CD14-positive monocyte (primary cell): ENCODE measurements at regions not wholly inside any gene's neighbourhood (a gene's known extent, or its start where the extent isn't known, plus 50 kb on each side); places are given as distances from the start of the nearest gene placed in this dataset.

Experiments
- DNase-seq, 3 donors: peaks; one replicate each; pipeline ENCODE4 v3.0.0-alpha.2; 2011 to 2022
- H2AFZ ChIP-seq: 2 replicates; pipeline ENCODE4 v1.6.0; 2012; ENCODE audit warnings: mild to moderate bottlenecking, low read depth, low read length, inconsistent platforms; ENCODE audit not compliant: insufficient read depth, poor library complexity, severe bottlenecking
- H3K27ac ChIP-seq, 2 donors: 1 replicate in 1 of 2; 2 replicates in 1 of 2; pipeline ENCODE4 v1.5.1; 2012 to 2013; ENCODE audit warnings: low read length in 2 of 2, control low read depth in 1 of 2, inconsistent platforms in 1 of 2, low read depth in 1 of 2, mild to moderate bottlenecking in 1 of 2
- H3K27me3 ChIP-seq, 2 donors: one replicate each; pipeline versions ENCODE4 v1.6.0 to v1.6.1; 2011 to 2013; ENCODE audit warnings: low read length in 2 of 2; ENCODE audit not compliant: control insufficient read depth in 2 of 2, insufficient read depth in 2 of 2
- H3K36me3 ChIP-seq, 2 donors: replicated peaks in 1 of 2; 1 replicate in 1 of 2; 2 replicates in 1 of 2; pipeline versions ENCODE4 v1.5.1 to v1.6.1; 2012 to 2013; ENCODE audit warnings: low read length in 2 of 2, control low read depth in 1 of 2, inconsistent platforms in 1 of 2, mild to moderate bottlenecking in 1 of 2; ENCODE audit not compliant: insufficient read depth in 2 of 2, control insufficient read depth in 1 of 2
- H3K4me1 ChIP-seq, 2 donors: 1 replicate in 1 of 2; 2 replicates in 1 of 2; pipeline versions ENCODE4 v1.5.1 to v1.6.1; 2012 to 2013; ENCODE audit warnings: low read length in 2 of 2, control low read depth in 1 of 2, inconsistent platforms in 1 of 2, mild to moderate bottlenecking in 1 of 2, moderate library complexity in 1 of 2; ENCODE audit not compliant: insufficient read depth in 2 of 2, control insufficient read depth in 1 of 2
- H3K4me2 ChIP-seq: replicated peaks from 2 replicates; pipeline ENCODE3; 2012; ENCODE audit warnings: low read length, moderate library complexity, mild to moderate bottlenecking; ENCODE audit not compliant: poor library complexity, severe bottlenecking; ENCODE audit errors: extremely low read depth
- H3K4me3 ChIP-seq, 3 experiments: fragments of 200-600 bp in 1 of 3; sonication (generic) in 1 of 3; replicated peaks in 1 of 3; 1 replicate in 2 of 3; 2 replicates in 1 of 3; pipeline ENCODE4 v1.5.1; 2011 to 2013; ENCODE audit warnings: low read length in 3 of 3, mild to moderate bottlenecking in 3 of 3, control low read depth in 2 of 3, low read depth in 2 of 3, inconsistent platforms in 1 of 3, moderate library complexity in 1 of 3
- H3K79me2 ChIP-seq: 2 replicates; pipeline ENCODE4 v1.6.0; 2012; ENCODE audit warnings: mild to moderate bottlenecking, control low read depth, inconsistent platforms, low read length, moderate library complexity; ENCODE audit not compliant: insufficient read depth
- H3K9ac ChIP-seq: 2 replicates; pipeline ENCODE4 v1.6.0; 2017; ENCODE audit warnings: low read length, mild to moderate bottlenecking; ENCODE audit not compliant: insufficient read depth, poor library complexity, severe bottlenecking
- H3K9me3 ChIP-seq, 2 donors: replicated peaks in 1 of 2; 1 replicate in 1 of 2; 2 replicates in 1 of 2; pipeline versions ENCODE4 v1.5.1 to v1.6.1; 2012 to 2013; ENCODE audit warnings: low read length in 2 of 2, control low read depth in 1 of 2; ENCODE audit not compliant: control insufficient read depth in 1 of 2, insufficient read depth in 1 of 2
- H4K20me1 ChIP-seq: 2 replicates; pipeline ENCODE4 v1.6.0; 2012; ENCODE audit warnings: mild to moderate bottlenecking, low read length, control low read depth, moderate library complexity; ENCODE audit not compliant: insufficient read depth
- H3K27ac Mint-ChIP-seq, 7 donors: one replicate each; pipeline ENCODE4 v1.8.0; 2020; ENCODE audit warnings: mild to moderate bottlenecking in 7 of 7, mixed read lengths in 7 of 7, moderate library complexity in 6 of 7, inconsistent platforms in 2 of 7
- H3K27me3 Mint-ChIP-seq, 3 donors: one replicate each; pipeline ENCODE4 v1.8.0; 2021 to 2022; ENCODE audit warnings: low read depth in 3 of 3, mild to moderate bottlenecking in 3 of 3, mixed read lengths in 3 of 3, moderate library complexity in 3 of 3, inconsistent platforms in 1 of 3
- H3K36me3 Mint-ChIP-seq, 2 donors: one replicate each; pipeline ENCODE4 v1.8.0; 2020; ENCODE audit warnings: mixed read lengths in 2 of 2, inconsistent platforms in 1 of 2, mild to moderate bottlenecking in 1 of 2
- H3K4me1 Mint-ChIP-seq: one replicate; pipeline ENCODE4 v1.8.0; 2020; ENCODE audit warnings: mild to moderate bottlenecking, mixed read lengths
- H3K4me3 Mint-ChIP-seq, 2 donors: one replicate each; pipeline ENCODE4 v1.8.0; 2020; ENCODE audit warnings: mild to moderate bottlenecking in 2 of 2, mixed read lengths in 2 of 2, moderate library complexity in 1 of 2
- H3K9me3 Mint-ChIP-seq, 7 donors: one replicate each; pipeline ENCODE4 v1.8.0; 2020 to 2022; ENCODE audit warnings: mixed read lengths in 7 of 7, mild to moderate bottlenecking in 6 of 7, moderate library complexity in 6 of 7, inconsistent platforms in 2 of 7
- WGBS: methylation state at CpG from one replicate; pipeline ENCODE4 v1.1.5; 2013; ENCODE audit warnings: missing lambda C conversion rate; ENCODE audit not compliant: insufficient coverage; 5-methylcytosine and 5-hydroxymethylcytosine counted together
- intact Hi-C, 2 donors: fragments of 100-400 bp; cut with micrococcal nuclease; formaldehyde crosslinking; loops; one replicate each; pipeline versions ENCODE4 v1.15.0 to v1.15.1; 2023
- TF ChIP-seq, protein P1 (sequence below): fragments of 200-600 bp; IDR thresholded peaks from one replicate; pipeline ENCODE4 v1.8.0; 2022; ENCODE audit warnings: antibody characterized with exemption, mild to moderate bottlenecking

DNA sequence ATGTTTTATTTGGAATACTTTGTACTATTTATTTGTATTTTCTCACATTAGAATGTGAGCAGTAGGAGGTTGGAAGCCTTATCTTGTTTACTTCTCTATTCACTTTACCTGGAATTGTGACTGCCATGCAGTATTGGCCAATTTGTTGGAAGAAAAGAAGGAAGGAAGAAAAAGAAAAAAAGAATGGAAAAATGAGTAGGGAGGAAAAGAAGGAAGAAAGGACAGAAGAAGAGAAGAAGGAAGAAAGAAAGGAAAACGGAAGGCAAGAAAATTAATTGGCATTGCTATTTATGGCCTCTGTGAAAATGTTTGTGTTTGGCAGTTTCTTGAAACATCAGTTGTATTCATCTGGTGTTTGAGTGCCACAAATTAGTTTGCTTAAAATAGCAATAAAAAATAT is 575.2 kb upstream of the ZNF608 start:
- no peaks in the 10 kb centered on the region for H3K79me2 ChIP-seq
- H4K20me1 ChIP-seq = no peaks in the 10 kb centered on the region
- intact Hi-C loops = no loop called here
- no peak overlapping the region for H3K4me3 ChIP-seq
- H3K9me3 Mint-ChIP-seq = peaks cover 0 to 3% (median 0%) of the 10 kb centered on the region in 7 donors
- no peak for DNase-seq
- no peak overlapping the region for H3K4me2 ChIP-seq
- H3K9ac ChIP-seq = no peak overlapping the region
- 100% methylated on average over 1 of the region's 1 CpG for WGBS
- peaks cover 0 to 1% (median 1%) of the 10 kb centered on the region in 3 donors for H3K27me3 Mint-ChIP-seq
- no peak overlapping the region for H2AFZ ChIP-seq
- H3K4me1 ChIP-seq = no peaks in the 10 kb centered on the region
- no peak overlapping the region for H3K27ac ChIP-seq
- no peaks in the 10 kb centered on the region for H3K36me3 ChIP-seq
- H3K36me3 Mint-ChIP-seq = no peaks in the 10 kb centered on the region
- no peak overlapping the region for H3K4me3 Mint-ChIP-seq
- no peaks in the 10 kb centered on the region for H3K9me3 ChIP-seq
- H3K27ac Mint-ChIP-seq = no peak overlapping the region
- TF ChIP-seq, protein P1, sequence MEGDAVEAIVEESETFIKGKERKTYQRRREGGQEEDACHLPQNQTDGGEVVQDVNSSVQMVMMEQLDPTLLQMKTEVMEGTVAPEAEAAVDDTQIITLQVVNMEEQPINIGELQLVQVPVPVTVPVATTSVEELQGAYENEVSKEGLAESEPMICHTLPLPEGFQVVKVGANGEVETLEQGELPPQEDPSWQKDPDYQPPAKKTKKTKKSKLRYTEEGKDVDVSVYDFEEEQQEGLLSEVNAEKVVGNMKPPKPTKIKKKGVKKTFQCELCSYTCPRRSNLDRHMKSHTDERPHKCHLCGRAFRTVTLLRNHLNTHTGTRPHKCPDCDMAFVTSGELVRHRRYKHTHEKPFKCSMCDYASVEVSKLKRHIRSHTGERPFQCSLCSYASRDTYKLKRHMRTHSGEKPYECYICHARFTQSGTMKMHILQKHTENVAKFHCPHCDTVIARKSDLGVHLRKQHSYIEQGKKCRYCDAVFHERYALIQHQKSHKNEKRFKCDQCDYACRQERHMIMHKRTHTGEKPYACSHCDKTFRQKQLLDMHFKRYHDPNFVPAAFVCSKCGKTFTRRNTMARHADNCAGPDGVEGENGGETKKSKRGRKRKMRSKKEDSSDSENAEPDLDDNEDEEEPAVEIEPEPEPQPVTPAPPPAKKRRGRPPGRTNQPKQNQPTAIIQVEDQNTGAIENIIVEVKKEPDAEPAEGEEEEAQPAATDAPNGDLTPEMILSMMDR = no peak
- H3K4me1 Mint-ChIP-seq = no peaks in the 10 kb centered on the region
- H3K27me3 ChIP-seq = no peaks in the 10 kb centered on the region

- Histone ChIP-seq H3K27me3 (no peaks in the 10 kb centered on the region), H3K4me3 (no peak overlapping the region), H3K9ac (no peak overlapping the region), H3K4me2 (no peak overlapping the region), H2AFZ (no peak overlapping the region), H3K4me1 (no peaks in the 10 kb centered on the region), H3K9me3 (no peaks in the 10 kb centered on the region), H4K20me1 (no peaks in the 10 kb centered on the region), H3K27ac (no peak overlapping the region), H3K36me3 (no peaks in the 10 kb centered on the region), H3K79me2 (no peaks in the 10 kb centered on the region)
- TF ChIP-seq, protein P1 = no peak
- intact Hi-C loops = no loop called here
- Mint-ChIP-seq H3K4me3 (no peak overlapping the region), H3K27ac (no peak overlapping the region), H3K27me3 (peaks cover 0 to 1% (median 1%) of the 10 kb centered on the region in 3 donors), H3K36me3 (no peaks in the 10 kb centered on the region), H3K9me3 (peaks cover 0 to 4% (median 0%) of the 10 kb centered on the region in 7 donors), H3K4me1 (no peaks in the 10 kb centered on the region)
- DNase-seq = no peak
- no CpG with 5 or more reads among the region's 2 CpGs for WGBS
Measured at GRCh38 chr5:125323613-125324012, 577.2 kb upstream of the ZNF608 start.
